IMR-90 (cell line): ENCODE measurements at regions not wholly inside any gene's neighbourhood (a gene's known extent, or its start where the extent isn't known, plus 50 kb on each side); places are given as distances from the start of the nearest gene placed in this dataset.

Experiments used
- ATAC-seq: fragments of 200-7000 bp; cut with Tn5 transposase; 2 replicates; pipeline ENCODE4 v1.9.1; 2020; ENCODE audit warnings: low read depth, mild to moderate bottlenecking, moderate library complexity
- BruUV-seq: library from RNA; stranded (reverse); fragments of 400-500 nt; replicated peaks from 2 replicates; lab custom pipeline; 2021; lab: Mats Ljungman, UMichigan
- CTCF ChIA-PET: fragments of 300-600 bp; formaldehyde crosslinking; extraction: SDS; loops from one replicate; lab custom pipeline; 2021; ENCODE audit warnings: antibody characterized with exemption; lab: Yijun Ruan, JAX
- POLR2A ChIA-PET: fragments of 300-600 bp; sonication (Branson Sonifier 250); formaldehyde crosslinking; loops from one replicate; lab custom pipeline; 2022; ENCODE audit warnings: antibody characterized with exemption; ENCODE audit not compliant: unreplicated experiment; lab: Charles Lee
- DNase-seq: peaks from one replicate; pipeline ENCODE4 v3.0.0; 2013
- H2AFZ ChIP-seq: replicated peaks from 2 replicates; pipeline ENCODE3; 2013; ENCODE audit warnings: low read length, mild to moderate bottlenecking; ENCODE audit not compliant: poor library complexity
- H2AK5ac ChIP-seq: 2 replicates; pipeline ENCODE4 v1.6.1; 2013; ENCODE audit warnings: low read depth, low read length, inconsistent platforms
- H2AK9ac ChIP-seq: replicated peaks from 2 replicates; pipeline ENCODE3; 2013; ENCODE audit warnings: mild to moderate bottlenecking, low read depth, low read length, moderate library complexity; ENCODE audit not compliant: poor library complexity
- H2BK120ac ChIP-seq: 2 replicates; pipeline ENCODE4 v1.6.1; 2013; ENCODE audit warnings: low read depth, low read length, inconsistent platforms
- H2BK15ac ChIP-seq: 3 replicates; pipeline ENCODE4 v1.6.1; 2013; ENCODE audit warnings: low read depth, low read length, inconsistent platforms
- H2BK20ac ChIP-seq: 2 replicates; pipeline ENCODE4 v1.6.1; 2013; ENCODE audit warnings: low read depth, mild to moderate bottlenecking, inconsistent platforms, low read length, moderate library complexity
- H2BK5ac ChIP-seq: 2 replicates; pipeline ENCODE4 v1.6.1; 2013; ENCODE audit warnings: mild to moderate bottlenecking, low read depth, low read length, inconsistent platforms; ENCODE audit not compliant: poor library complexity, severe bottlenecking
- H3K14ac ChIP-seq: replicated peaks from 2 replicates; pipeline ENCODE4 v1.6.1; 2013; ENCODE audit warnings: low read depth, low read length, inconsistent platforms
- H3K18ac ChIP-seq: 2 replicates; pipeline ENCODE4 v1.6.1; 2013; ENCODE audit warnings: low read depth, low read length, control low read depth
- H3K23ac ChIP-seq: 2 replicates; pipeline ENCODE4 v1.6.1; 2013; ENCODE audit warnings: low read depth, low read length, inconsistent platforms
- H3K27ac ChIP-seq: 2 replicates; pipeline ENCODE4 v1.5.1; 2013; ENCODE audit warnings: mild to moderate bottlenecking, control low read depth, low read length; ENCODE audit not compliant: insufficient read depth
- H3K27me3 ChIP-seq: 2 replicates; pipeline ENCODE4 v1.6.1; 2013; ENCODE audit warnings: low read length; ENCODE audit not compliant: control insufficient read depth, insufficient read depth
- H3K36me3 ChIP-seq: 2 replicates; pipeline ENCODE4 v1.6.1; 2013; ENCODE audit warnings: low read length, mixed read lengths; ENCODE audit not compliant: control insufficient read depth, insufficient read depth
- H3K4ac ChIP-seq: 2 replicates; pipeline ENCODE4 v1.6.1; 2013; ENCODE audit warnings: low read depth, low read length, inconsistent platforms
- H3K4me1 ChIP-seq: 2 replicates; pipeline ENCODE4 v1.6.1; 2013; ENCODE audit warnings: low read length, mixed read lengths; ENCODE audit not compliant: control insufficient read depth, insufficient read depth
- H3K4me2 ChIP-seq: 2 replicates; pipeline ENCODE4 v1.6.1; 2013; ENCODE audit warnings: low read depth, mild to moderate bottlenecking, control low read depth, low read length, moderate library complexity
- H3K4me3 ChIP-seq: 2 replicates; pipeline ENCODE4 v1.5.1; 2013; ENCODE audit warnings: low read depth, mild to moderate bottlenecking, control low read depth, low read length, moderate library complexity; ENCODE audit not compliant: insufficient read depth
- H3K56ac ChIP-seq: 2 replicates; pipeline ENCODE4 v1.6.1; 2013; ENCODE audit warnings: low read length, inconsistent platforms; ENCODE audit not compliant: insufficient read depth; ENCODE audit errors: extremely low read depth
- H3K79me1 ChIP-seq, 2 experiments: 2 replicates each; pipeline ENCODE4 v1.6.1; 2013; ENCODE audit warnings: low read length in 2 of 2, inconsistent platforms in 1 of 2, low read depth in 1 of 2
- H3K9ac ChIP-seq: 2 replicates; pipeline ENCODE4 v1.6.1; 2013; ENCODE audit warnings: low read depth, low read length, control low read depth
- H3K9me1 ChIP-seq: 2 replicates; pipeline ENCODE4 v1.6.1; 2013; ENCODE audit warnings: low read length, inconsistent platforms; ENCODE audit not compliant: insufficient read depth
- H3K9me3 ChIP-seq: 2 replicates; pipeline ENCODE4 v1.6.1; 2013; ENCODE audit warnings: low read length; ENCODE audit not compliant: control insufficient read depth, insufficient read depth
- H4K20me1 ChIP-seq: 2 replicates; pipeline ENCODE4 v1.6.1; 2013; ENCODE audit warnings: low read length, inconsistent platforms; ENCODE audit not compliant: insufficient read depth
- H4K5ac ChIP-seq: 2 replicates; pipeline ENCODE4 v1.6.1; 2013; ENCODE audit warnings: mild to moderate bottlenecking, low read depth, low read length, control low read depth
- H4K8ac ChIP-seq, 2 experiments: 2 replicates each; pipeline ENCODE4 v1.6.1; 2013; ENCODE audit warnings: low read depth in 2 of 2, low read length in 2 of 2, control low read depth in 1 of 2, inconsistent platforms in 1 of 2
- H4K91ac ChIP-seq: 2 replicates; pipeline ENCODE4 v1.6.1; 2013; ENCODE audit warnings: low read depth, low read length, inconsistent platforms; ENCODE audit not compliant: insufficient read depth
- BHLHE40 ChIP-seq: fragments of 150-350 bp; IDR thresholded peaks from 2 replicates; pipeline ENCODE4 v1.6.1; 2016; ENCODE audit warnings: mild to moderate bottlenecking, low read depth, low read length
- WGBS, 2 experiments: methylation state at CpG; one replicate each; pipeline versions ENCODE4 v1.1.5 to v1.1.7; 2013; ENCODE audit warnings: missing lambda C conversion rate in 2 of 2; ENCODE audit not compliant: insufficient read length in 1 of 2; ENCODE audit errors: extremely low coverage in 2 of 2; 5-methylcytosine and 5-hydroxymethylcytosine counted together
- dilution Hi-C: fragments of 300-500 bp; cut with HindIII; formaldehyde crosslinking; loops from one replicate; pipeline ENCODE4 v1.14.3; 2018; ENCODE audit warnings: low sequenced_read_pairs; ENCODE audit not compliant: unreplicated experiment
- in situ Hi-C: fragments of 300-500 bp; cut with MboI; formaldehyde crosslinking; loops from 3 replicates; pipeline ENCODE4 v1.14.3; 2019; ENCODE audit warnings: low sequenced_read_pairs, inconsistent platforms, mixed read lengths
- intact Hi-C: fragments of 100-400 bp; cut with micrococcal nuclease; formaldehyde crosslinking; loops from 2 replicates; pipeline ENCODE4 v1.10.0; 2022

DNA sequence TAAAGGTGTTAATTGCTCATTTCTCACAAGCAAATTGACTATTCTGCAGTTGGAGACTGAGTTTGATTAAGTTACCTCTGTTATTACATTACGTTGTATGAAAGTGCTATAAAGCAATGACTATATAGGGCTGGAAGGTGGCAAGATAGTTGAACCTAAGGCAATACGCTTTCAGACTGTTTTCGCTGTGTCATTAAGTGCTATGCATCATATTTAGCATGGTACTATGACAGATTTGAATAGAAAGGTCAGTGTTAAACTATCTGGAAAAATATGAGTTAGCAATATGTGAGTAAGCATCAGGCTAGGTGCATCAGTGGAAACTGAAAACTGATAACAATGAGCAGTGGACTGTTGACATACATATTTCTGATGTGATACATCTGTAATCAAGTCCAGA lies 206.0 kb upstream of the ARHGAP24 start:
- no peak overlapping the region for H2AK5ac ChIP-seq
- no peak overlapping the region for H2AK9ac ChIP-seq
- H3K18ac ChIP-seq = no peak overlapping the region
- no peak overlapping the region for H3K9ac ChIP-seq
- no peak overlapping the region for H3K56ac ChIP-seq
- no peak overlapping the region for H2BK120ac ChIP-seq
- TF ChIP-seq BHLHE40 = no peak
- H3K27ac ChIP-seq = no peak overlapping the region
- H2AFZ ChIP-seq = no peak overlapping the region
- H3K4ac ChIP-seq = no peak overlapping the region
- DNase-seq = no peak
- H3K4me3 ChIP-seq = no peak overlapping the region
- no peaks in the 10 kb centered on the region for H3K27me3 ChIP-seq
- no peak overlapping the region for H3K4me2 ChIP-seq
- POLR2A ChIA-PET = no interaction called here
- H3K4me1 ChIP-seq = no peaks in the 10 kb centered on the region
- BruUV-seq = no TSS peak
- H3K79me1 ChIP-seq = no peaks in the 10 kb centered on the region
- no peak overlapping the region for H2BK20ac ChIP-seq
- H3K36me3 ChIP-seq = no peaks in the 10 kb centered on the region
- H3K9me1 ChIP-seq = no peaks in the 10 kb centered on the region
- in situ Hi-C loops (no loop called here), intact Hi-C loops (no loop called here), dilution Hi-C loops (no loop called here)
- H3K9me3 ChIP-seq = peaks cover 1% of the 10 kb centered on the region; the same call in 1 of the 2 replicates
- no peak for ATAC-seq
- CTCF ChIA-PET = no interaction called here
- no peak overlapping the region for H3K23ac ChIP-seq
- H4K5ac ChIP-seq = no peak overlapping the region
- no peaks in the 10 kb centered on the region for H4K20me1 ChIP-seq
- WGBS, 2 experiments = no CpG with 5 or more reads among the region's 3 CpGs
- no peak overlapping the region for H3K14ac ChIP-seq
- no peak overlapping the region for H4K91ac ChIP-seq
- H2BK15ac ChIP-seq = no peak overlapping the region
- no peak overlapping the region for H4K8ac ChIP-seq
- no peak overlapping the region for H2BK5ac ChIP-seq
